Testis (tissue), 2 donors: ENCODE measurements at regions not wholly inside any gene's neighbourhood (a gene's known extent, or its start where the extent isn't known, plus 50 kb on each side); places are given as distances from the start of the nearest gene placed in this dataset.

Experiments
- CTCF ChIP-seq, 3 experiments: fragments of 450-650 bp in 2 of 3; fragments of 200-600 bp in 1 of 3; sonication (generic) in 1 of 3; IDR thresholded peaks; one replicate each; pipeline ENCODE4 v1.5.1; 2016 to 2019; ENCODE audit warnings: antibody characterized with exemption in 3 of 3, mild to moderate bottlenecking in 2 of 3, moderate library complexity in 1 of 3
- POLR2A ChIP-seq: fragments of 450-650 bp; IDR thresholded peaks from one replicate; pipeline ENCODE4 v1.6.1; 2017; ENCODE audit warnings: antibody characterized with exemption, mild to moderate bottlenecking, moderate library complexity

GRCh38 chr14:49221316-49221715, 364.9 kb downstream of the RPS29 start:
- TF ChIP-seq CTCF (IDR thresholded peaks at IDR 0.05) (no peak), POLR2A (no peak)
